Uterus (tissue), 3 donors: ENCODE measurements at regions not wholly inside any gene's neighbourhood (a gene's known extent, or its start where the extent isn't known, plus 50 kb on each side); places are given as distances from the start of the nearest gene placed in this dataset.
"Not testable (repeated sequence)": the region's sequence is repeated elsewhere in the genome, so short reads cannot be mapped to it uniquely, and the experiment has no call there.

Experiments used
- DNase-seq, 2 donors: peaks; one replicate each; pipeline ENCODE4 v3.0.0-alpha.2; 2019 to 2020
- H3K27ac ChIP-seq, 2 donors: fragments of 200-600 bp; sonication (generic); 1 replicate in 1 of 2; 2 replicates in 1 of 2; pipeline ENCODE4 v1.5.1; 2016 to 2018
- H3K27me3 ChIP-seq, 2 donors: fragments of 200-600 bp; sonication (generic); one replicate each; pipeline ENCODE4 v1.5.1; 2018 to 2019; ENCODE audit warnings: control low read depth in 1 of 2
- H3K36me3 ChIP-seq, 2 donors: fragments of 200-600 bp; sonication (generic); one replicate each; pipeline ENCODE4 v1.5.1; 2019; ENCODE audit warnings: control low read depth in 1 of 2
- H3K4me1 ChIP-seq, 2 donors: fragments of 200-600 bp; sonication (generic); one replicate each; pipeline ENCODE4 v1.5.1; 2018 to 2019; ENCODE audit warnings: control low read depth in 1 of 2
- H3K4me3 ChIP-seq, 2 donors: fragments of 200-600 bp; sonication (generic); 1 replicate in 1 of 2; 2 replicates in 1 of 2; pipeline ENCODE4 v1.5.1; 2018 to 2019; ENCODE audit warnings: mild to moderate bottlenecking in 1 of 2
- H3K9me3 ChIP-seq, 2 donors: fragments of 200-600 bp; sonication (generic); one replicate each; pipeline ENCODE4 v1.5.1; 2019; ENCODE audit warnings: control low read depth in 1 of 2
- POLR2A ChIP-seq, 2 donors: fragments of 450-650 bp; IDR thresholded peaks; one replicate each; pipeline ENCODE4 v1.6.1; 2016; ENCODE audit warnings: antibody characterized with exemption in 2 of 2, mild to moderate bottlenecking in 1 of 2, moderate library complexity in 1 of 2
- intact Hi-C: fragments of 100-400 bp; cut with DNase I; formaldehyde crosslinking; loops from one replicate; pipeline ENCODE4 v1.15.1; 2023; ENCODE audit warnings: low total_unique reads
- TF ChIP-seq, protein P1 (sequence below), 4 experiments: fragments of 200-600 bp in 2 of 4; fragments of 450-650 bp in 2 of 4; sonication (generic) in 2 of 4; IDR thresholded peaks; one replicate each; pipeline ENCODE4 v1.5.1; 2016 to 2019; ENCODE audit warnings: antibody characterized with exemption in 4 of 4, mild to moderate bottlenecking in 2 of 4, moderate library complexity in 1 of 4
- donor health status: DM: yes; HTN: yes; CAD: no.

DNA sequence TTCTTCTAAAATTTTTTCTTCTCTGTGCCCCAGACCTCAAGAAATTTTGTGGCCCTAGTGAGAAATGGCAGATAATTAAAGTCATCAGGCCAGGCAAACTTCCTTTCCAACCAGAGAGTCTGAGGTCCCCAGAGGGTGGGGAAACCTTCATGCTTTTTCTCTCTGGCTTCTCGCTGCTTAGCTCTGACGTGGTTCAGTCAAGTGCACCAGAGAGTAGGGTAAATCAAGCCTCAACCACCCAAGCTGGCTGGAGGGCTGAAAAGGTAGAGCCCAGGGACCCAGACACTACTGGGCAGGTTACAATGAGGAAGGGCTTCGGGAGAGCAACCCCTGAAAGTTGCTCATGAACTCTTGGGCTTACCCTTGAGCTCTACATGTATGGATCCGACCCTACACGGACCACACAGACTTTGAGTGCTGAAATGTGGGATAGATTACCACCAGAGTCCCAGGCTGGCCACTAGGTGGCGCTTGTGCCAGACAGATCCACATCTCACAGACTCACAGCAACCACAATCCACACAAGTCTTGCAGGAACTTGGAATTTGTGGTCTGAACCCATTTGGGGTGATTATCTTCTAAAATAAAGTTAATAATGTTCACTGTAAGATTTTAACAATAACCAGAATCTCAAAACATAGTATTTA lies 323.5 kb downstream of the KLF13 start:
- intact Hi-C loops, H3K36me3 ChIP-seq, H3K4me1 ChIP-seq, H3K27ac ChIP-seq, H3K9me3 ChIP-seq, H3K27me3 ChIP-seq, H3K4me3 ChIP-seq: not testable (repeated sequence)
- peak; percentile 14 to 29 for DNase-seq
- TF ChIP-seq, protein P1, sequence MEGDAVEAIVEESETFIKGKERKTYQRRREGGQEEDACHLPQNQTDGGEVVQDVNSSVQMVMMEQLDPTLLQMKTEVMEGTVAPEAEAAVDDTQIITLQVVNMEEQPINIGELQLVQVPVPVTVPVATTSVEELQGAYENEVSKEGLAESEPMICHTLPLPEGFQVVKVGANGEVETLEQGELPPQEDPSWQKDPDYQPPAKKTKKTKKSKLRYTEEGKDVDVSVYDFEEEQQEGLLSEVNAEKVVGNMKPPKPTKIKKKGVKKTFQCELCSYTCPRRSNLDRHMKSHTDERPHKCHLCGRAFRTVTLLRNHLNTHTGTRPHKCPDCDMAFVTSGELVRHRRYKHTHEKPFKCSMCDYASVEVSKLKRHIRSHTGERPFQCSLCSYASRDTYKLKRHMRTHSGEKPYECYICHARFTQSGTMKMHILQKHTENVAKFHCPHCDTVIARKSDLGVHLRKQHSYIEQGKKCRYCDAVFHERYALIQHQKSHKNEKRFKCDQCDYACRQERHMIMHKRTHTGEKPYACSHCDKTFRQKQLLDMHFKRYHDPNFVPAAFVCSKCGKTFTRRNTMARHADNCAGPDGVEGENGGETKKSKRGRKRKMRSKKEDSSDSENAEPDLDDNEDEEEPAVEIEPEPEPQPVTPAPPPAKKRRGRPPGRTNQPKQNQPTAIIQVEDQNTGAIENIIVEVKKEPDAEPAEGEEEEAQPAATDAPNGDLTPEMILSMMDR (IDR thresholded peaks at IDR 0.05) = peak in 2 of 4 experiments; percentile 14 to 28

GRCh38 chr15:31656915-31657314 lies 330.3 kb downstream of the KLF13 start:
- H3K27me3 ChIP-seq, H3K9me3 ChIP-seq, H3K4me1 ChIP-seq, intact Hi-C loops, DNase-seq, H3K4me3 ChIP-seq, H3K36me3 ChIP-seq, H3K27ac ChIP-seq: not testable (repeated sequence)

DNA sequence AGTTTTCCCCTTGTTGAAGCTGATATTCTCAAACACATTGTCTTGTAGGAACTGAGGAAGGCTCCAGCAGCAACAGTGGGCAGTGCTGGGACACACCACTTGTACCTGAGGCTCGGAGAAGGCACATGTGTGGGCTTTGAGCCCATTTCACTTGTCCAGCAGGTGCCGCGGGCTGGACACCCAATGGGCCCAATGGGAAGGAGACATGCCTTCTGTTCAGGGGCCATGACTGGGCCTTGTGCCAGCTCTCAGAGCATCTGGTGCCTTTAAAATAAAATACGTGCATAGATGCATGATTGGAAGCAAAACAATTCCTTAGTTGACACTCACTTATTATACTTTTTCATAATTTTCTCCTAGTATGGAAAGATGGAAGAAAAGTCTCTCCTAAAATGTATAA lies 334.2 kb downstream of the KLF13 start:
- intact Hi-C loops = no loop called here
- no peak overlapping the region for H3K27ac ChIP-seq
- TF ChIP-seq, protein P1 (IDR thresholded peaks at IDR 0.05) = no peak
- no peak for TF ChIP-seq POLR2A (IDR thresholded peaks at IDR 0.05)
- H3K4me3 ChIP-seq = no peak overlapping the region
- H3K4me1 ChIP-seq = no peaks in the 10 kb centered on the region
- H3K27me3 ChIP-seq = no peaks in the 10 kb centered on the region
- DNase-seq = no peak
- H3K9me3 ChIP-seq = no peaks in the 10 kb centered on the region
- H3K36me3 ChIP-seq = no peaks in the 10 kb centered on the region

DNA sequence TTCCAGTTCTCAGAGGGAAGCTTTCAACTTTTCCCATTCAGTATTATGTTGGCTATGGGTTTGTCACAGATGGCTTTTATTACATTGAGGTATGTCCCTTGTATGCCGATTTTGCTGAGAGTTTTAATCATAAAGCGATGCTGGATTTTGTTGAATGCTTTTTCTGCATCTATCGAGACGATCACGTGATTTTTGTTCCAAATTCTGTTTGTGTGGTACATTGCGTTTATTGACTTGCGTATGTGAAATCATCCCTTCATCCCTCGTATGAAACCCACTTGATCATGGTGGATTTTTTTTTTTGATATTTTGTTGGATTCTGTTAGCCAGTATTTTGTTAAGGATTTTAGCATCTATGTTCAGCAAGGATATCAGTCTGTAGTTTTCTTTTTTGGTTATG lies 339.1 kb downstream of the KLF13 start:
- DNase-seq, H3K9me3 ChIP-seq, H3K27ac ChIP-seq, H3K36me3 ChIP-seq, H3K4me1 ChIP-seq, intact Hi-C loops, H3K4me3 ChIP-seq, H3K27me3 ChIP-seq: not testable (repeated sequence)

GRCh38 chr15:31669158-31669908 lies 342.7 kb downstream of the KLF13 start:
- H3K27ac ChIP-seq, H3K27me3 ChIP-seq, H3K4me3 ChIP-seq, H3K4me1 ChIP-seq, intact Hi-C loops, H3K36me3 ChIP-seq, H3K9me3 ChIP-seq, DNase-seq: not testable (repeated sequence)

DNA sequence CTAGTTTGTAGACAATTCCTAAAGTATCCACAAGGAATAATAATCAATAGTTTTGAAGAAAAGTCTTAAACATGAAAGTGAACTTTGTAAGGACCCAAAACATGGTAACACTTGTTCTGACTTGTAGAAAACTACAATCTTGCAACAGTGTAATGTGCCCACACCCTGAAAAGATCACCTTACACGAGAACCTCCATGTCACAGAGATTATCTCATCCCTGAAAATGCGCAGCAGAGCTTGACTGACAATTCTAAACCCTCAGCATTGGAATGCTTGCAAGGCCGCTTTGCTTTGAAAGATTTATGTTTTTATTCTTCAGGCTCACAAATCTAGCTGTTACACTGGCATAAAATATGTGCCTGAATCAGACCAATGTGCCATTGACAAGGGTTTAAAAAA lies 346.6 kb downstream of the KLF13 start:
- DNase-seq, H3K36me3 ChIP-seq, H3K4me3 ChIP-seq, intact Hi-C loops, H3K27ac ChIP-seq, H3K9me3 ChIP-seq, H3K27me3 ChIP-seq, H3K4me1 ChIP-seq: not testable (repeated sequence)

DNA sequence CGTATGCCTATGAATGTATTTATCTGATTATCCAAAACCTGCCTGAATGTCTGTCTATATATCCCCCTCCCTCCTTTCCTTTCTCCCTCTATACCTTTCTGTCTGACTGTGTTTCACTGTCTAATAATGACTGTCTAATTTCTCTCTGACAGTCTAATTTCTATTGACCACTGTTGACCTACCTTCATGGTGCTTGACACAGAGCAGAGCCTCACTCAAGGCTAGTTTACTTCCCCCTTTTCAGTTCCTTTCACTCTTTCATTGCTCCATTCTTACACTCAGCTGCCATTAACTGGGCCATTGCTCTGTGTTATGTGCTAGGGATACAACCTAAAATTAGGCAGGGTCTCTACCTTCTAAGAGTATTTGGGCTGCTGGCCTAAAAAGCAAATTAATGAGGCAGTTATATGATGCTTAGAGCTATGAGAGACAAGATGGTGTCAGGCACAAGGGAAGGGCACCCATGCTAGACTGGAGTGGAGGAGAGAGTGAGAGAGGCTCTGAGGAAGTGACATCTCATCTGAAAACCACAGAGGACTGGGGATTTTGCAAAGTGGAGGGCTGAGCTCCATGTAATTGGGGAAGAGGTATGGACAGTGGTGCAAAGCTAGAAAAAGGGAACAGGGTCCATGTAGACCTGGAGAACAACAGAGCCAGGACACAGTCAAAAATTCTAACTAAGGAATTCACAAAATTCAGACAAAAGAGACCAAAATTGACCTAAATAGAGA lies 348.6 kb upstream of the CHRNA7 start:
- H3K27me3 ChIP-seq, H3K9me3 ChIP-seq, DNase-seq, H3K27ac ChIP-seq, H3K4me1 ChIP-seq, H3K4me3 ChIP-seq, H3K36me3 ChIP-seq, intact Hi-C loops: not testable (repeated sequence)

DNA sequence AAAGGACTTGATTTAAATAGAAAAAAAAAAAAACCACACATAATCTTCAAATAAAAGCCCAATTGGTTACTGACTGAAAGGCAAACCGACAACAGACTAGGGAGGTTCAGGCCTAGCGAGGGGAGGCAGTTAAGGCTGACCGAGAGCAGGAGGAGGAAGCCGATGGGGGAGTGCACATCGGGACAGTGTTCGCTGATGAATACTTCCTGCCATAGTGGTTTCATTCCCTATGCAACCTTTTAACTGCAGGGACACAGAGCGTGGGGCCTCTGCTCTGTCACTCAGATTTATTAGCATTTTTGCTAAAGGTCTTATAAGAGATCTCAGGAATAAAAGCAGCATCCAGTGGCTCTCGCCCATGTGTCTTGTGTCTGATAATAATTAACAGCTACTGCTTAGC lies 343.2 kb upstream of the CHRNA7 start:
- H3K27ac ChIP-seq = not testable (repeated sequence)

GRCh38 chr15:31696509-31696908 lies 333.8 kb upstream of the CHRNA7 start:
- H3K36me3 ChIP-seq, DNase-seq, H3K4me3 ChIP-seq, H3K9me3 ChIP-seq, H3K4me1 ChIP-seq, H3K27ac ChIP-seq, H3K27me3 ChIP-seq, intact Hi-C loops: not testable (repeated sequence)

More for the DNA sequence above, 343.2 kb upstream of the CHRNA7 start:
- H3K27me3 ChIP-seq, H3K4me1 ChIP-seq, H3K9me3 ChIP-seq, DNase-seq, H3K36me3 ChIP-seq, intact Hi-C loops, H3K4me3 ChIP-seq: not testable (repeated sequence)

DNA sequence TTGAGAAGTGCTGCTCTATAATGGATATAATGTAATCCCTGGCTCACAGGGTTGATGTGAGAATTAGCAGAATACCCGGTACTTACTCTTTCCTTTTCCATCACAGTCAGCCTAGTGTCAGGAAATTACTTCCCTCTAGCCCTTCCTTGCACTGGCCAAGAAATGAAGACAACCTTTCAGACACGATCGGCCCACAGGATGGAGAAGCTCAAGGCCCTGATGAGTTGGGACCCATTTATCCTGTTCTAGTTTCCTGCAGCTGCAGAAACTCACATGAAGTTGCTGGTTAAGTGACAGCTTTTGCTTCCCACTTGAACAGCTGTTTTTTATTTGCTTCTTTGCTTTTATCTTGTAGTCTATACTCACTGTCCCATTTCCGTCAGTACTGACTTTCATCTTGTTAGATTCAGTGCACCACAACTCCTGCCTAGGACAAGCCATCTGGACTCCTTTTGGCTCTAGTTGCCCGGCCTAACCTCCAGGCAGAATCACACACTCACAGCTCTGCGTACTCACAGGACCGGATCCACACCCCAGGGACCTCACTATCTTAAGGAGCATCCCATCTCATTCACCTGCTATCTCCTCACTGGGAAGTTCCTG lies 325.1 kb upstream of the CHRNA7 start:
- DNase-seq, H3K27me3 ChIP-seq, H3K27ac ChIP-seq, intact Hi-C loops, H3K4me3 ChIP-seq, H3K9me3 ChIP-seq, H3K36me3 ChIP-seq, H3K4me1 ChIP-seq: not testable (repeated sequence)
